IPS DF 4.7 (cell line): ENCODE measurements at regions not wholly inside any gene's neighbourhood (a gene's known extent, or its start where the extent isn't known, plus 50 kb on each side); places are given as distances from the start of the nearest gene placed in this dataset.

Experiments used
- DNase-seq: peaks from one replicate; pipeline ENCODE4 v3.0.0-alpha.2; 2013; ENCODE audit warnings: low spot score; ENCODE audit errors: extremely low read depth

DNA sequence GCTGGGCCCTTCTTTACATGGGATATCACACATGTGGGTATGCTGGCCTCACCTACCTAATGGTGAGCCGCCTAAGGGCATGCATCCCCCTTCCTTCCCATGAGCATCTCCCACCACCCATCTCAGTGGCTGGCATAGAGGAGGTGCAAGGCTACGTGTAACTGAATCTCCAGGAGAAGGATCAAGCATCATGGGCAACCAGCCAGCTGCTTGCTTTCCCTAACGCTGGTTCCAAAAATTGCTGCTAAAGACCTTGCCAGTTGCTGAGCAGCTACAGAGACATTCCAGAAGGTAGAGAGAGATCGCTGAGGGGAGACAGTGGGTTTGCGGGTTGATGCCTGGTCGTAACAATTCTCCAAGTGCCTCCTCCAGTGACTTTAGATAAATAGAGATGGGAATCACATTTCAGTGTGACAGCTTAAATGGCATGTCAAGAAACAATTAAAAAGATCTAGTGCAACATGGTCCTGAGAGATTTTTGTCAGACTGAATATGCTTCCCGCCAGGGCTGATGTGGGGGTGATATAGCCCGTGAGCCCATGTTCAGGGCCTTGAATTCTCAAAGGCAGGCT lies 378.4 kb upstream of the CDH5 start:
- no peak for DNase-seq

DNA sequence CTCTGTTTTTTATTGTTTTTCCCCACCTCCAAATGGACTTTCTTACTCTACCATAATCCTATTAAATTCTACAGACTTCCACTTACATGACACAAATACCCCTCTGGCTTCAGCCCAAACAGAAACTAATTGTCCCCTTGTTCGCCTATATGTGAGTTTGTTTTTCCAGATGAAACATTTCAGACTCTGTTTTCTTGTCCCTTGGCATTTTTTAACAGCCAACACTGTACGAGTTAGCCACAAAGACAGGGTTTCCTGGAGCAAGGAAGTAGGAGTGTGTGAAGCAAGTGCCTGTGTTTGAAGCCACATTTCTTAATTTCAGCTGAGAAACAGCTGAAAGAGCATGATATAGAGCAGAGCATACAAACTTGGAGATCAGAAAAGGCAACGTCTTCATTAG lies 382.2 kb upstream of the CDH5 start:
- DNase-seq, result no peak

DNA sequence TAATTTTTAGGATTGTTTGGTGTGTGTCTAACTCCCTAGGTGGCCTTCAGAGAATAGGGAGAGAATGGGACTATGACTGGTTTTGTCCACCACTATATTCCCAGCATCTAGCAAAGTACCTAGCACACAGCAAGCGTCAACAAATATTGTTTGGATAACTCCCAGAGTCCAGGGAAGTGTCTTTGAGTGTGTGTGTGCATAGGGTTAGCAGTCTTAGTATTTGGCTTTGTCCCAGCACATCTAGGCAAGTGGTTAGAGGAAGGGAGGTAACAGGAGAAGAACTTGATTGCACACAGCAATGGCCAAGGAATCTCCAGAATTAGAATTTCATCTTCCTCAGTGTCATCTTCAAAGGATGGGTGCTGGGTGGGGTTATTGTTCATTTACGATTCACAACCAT lies 385.4 kb upstream of the CDH5 start:
- no peak for DNase-seq

DNA sequence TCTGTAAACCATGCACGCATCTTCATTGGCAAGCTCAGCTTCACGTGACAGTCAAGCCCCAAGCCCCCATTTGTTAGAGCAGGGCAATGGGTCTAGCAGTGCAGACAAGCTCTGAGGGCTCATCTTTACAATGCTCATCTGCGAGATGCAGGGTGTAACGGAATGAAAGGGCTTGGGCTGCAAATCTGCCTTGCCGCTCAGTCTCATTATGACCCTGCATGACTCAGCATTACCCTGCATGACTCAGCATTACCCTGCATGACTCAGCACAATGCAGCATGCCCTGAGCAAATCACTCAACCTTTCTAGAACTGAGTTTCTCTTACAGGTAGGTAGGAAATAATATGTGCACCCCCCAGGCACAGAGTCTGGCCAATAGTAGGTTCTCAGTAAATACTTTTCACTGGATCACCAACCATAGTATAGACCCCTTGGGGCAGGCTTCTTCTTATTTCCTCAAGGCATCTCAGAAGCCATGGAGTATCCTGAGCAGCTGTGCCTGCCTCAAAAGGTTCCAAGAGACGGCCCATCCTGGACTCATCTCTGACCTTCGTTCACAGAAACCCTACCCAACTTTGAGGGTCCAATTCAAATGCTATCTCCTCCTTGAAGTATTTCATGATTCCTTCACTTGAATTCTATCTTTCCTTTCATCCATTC lies 391.3 kb upstream of the CDH5 start:
- DNase-seq, result no peak

DNA sequence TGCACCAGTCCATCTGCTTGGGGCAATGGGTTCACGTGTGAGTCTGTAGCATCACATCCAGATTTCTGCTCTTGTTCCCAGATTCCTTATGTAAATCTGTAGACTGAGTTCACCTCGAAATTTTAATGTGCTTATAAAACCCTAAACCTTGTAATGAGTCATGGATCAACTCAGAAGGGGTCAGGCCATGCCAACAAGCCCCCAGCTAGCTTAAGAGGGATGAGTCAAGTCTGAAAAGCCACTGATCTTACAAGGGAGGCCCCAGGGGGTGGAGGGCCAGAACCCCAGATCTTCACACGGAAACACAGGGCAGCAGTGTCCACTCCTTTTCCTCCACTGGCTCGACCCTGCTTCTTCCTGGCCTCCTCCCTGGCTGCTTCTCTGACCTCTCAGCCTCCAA lies 399.1 kb upstream of the CDH5 start:
- DNase-seq, result no peak

DNA sequence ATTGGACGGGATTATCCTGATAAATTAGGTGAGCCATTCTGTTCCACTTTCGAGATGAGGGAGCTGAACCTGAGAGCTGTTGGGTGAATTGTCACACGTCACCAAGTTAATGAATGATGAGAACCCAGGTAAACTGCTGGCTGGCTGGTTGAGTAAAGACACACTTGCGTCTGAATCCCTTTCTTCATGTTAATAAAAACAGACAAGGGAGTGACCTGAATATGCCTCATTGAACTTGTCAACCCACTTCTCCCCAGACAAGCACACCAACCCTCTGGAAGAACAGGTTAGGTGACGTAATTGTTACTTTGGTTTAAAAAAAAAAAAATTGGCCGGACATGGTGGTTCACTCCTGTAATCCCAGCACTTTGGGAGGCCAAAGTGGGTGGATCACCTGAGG lies 400.9 kb upstream of the CDH5 start:
- DNase-seq, result no peak

DNA sequence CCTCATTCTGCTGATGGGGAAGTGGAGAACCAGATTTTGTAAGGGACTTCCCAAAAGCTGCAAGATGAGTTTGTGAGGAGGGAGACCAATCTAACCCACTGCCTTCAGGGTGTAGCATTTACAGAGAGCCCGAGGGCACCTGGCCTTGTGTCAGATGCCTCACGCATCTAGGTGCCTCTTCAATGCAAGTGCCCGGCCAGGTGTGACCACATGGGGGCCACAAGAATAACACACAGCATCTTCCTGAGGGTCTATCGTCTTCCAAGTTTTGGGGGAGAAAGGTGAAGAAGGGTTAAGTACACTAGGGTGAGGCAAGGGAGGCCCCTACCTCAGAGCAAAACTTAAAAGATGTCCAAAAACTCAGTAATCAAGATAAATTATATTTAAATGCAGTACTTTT lies 401.7 kb upstream of the CDH5 start:
- DNase-seq, result no peak

DNA sequence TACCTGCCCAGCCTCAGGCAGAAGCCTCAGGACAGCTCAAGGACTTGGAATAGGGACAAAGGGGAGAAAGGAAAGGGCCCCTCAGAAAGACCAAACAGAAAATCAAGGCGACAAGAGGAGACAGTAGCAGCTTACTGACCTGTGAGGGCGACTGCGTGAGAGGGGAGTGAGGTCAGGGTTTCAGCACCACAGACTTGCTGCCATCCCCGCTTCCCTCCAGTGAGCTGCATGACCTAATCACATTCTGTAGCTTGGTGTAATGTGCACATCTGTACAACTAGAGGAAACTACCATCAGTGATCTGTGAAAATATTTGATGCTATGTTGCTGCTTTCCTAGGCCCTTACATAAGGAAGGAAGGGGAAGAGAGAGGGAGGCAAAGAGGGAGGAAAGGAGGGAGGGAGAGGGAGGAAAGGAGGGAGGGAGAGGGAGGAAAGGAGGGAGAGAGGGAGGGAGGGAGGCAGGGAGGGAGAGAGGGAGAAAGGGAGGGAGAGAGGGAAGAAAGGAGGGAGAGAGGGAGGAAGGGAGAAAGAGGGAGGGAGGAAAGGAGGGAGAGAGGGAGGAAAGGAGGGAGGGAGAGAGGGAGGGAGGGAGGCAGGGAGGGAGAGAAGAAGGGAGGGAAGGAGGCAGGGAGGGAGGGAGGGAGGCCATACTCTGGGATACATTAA lies 404.9 kb upstream of the CDH5 start:
- DNase-seq, result no peak

DNA sequence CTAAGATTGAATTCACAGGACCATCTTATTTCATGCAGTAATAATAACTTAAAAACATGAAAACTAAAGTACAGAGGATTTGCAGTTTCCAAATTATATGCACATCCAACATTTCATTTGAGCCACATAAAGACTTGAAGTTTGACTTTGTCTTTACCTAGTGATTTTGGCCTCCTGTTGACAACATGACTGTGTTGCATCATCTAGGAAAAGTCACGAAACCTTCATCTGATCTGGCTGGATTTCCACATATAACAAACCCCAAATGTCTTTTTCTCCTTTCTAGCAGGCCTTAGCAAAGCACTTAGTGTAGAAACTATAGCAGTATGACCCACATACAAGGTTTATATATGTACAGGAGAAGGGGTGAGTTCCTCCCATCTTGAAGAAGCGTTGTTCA lies 406.5 kb upstream of the CDH5 start:
- DNase-seq, result no peak

DNA sequence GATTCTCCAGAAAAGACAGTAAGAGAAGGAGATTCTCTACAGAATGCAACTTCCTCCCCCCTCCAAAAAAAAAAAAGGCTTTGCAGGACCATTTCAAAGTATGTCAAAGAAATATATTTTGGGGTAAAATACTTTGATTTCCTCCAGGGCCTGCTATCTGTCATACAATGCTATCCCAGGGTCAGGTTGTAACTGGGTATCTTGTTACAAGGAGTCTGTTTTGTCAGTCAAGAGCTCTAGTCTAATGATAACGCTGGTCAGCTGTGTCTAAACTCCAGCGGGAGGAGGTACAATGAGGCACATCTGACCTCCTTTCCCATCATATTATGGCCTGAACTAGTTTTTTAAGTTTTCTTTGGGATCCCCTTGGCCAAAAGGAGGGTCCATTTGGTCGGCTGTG lies 408.4 kb upstream of the CDH5 start:
- no peak for DNase-seq

DNA sequence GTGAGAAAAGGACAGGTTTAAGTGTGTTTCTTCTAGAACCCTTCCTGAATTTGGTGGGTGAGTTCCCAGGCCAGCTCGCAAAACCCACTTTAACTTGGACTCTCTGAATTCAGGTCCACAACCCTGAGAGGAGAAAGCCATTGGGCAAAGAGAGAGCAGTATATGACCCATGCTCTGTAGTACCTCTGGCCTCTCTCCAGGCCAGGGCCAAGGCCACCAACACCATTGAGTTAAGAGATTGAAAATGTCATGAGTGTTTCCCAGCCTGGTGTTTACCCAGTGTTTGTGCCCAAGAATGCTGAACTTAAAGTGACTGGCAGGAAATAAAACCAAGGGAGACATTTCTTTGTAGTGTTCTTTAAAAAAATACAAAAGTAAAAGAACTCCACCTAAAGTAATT lies 410.4 kb upstream of the CDH5 start:
- no peak for DNase-seq

DNA sequence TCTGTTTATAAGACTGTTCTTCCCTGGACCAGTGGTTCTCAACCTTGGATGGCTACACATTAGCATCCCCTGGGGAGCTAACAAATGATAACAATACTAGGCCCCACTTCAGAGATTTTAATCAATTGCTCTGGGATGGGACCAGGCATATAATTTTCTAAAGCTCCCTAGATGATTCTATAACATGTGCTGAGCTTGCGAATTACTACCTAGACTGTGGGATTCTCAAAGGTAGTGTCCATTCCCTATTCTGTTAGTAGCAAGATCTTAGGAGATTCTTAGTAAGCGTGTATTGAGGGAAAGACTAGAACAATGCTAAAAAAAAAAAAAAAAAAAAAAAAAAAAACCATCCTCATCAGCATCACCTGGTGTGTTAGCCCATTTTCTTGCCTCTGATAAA lies 412.0 kb upstream of the CDH5 start:
- no peak for DNase-seq

DNA sequence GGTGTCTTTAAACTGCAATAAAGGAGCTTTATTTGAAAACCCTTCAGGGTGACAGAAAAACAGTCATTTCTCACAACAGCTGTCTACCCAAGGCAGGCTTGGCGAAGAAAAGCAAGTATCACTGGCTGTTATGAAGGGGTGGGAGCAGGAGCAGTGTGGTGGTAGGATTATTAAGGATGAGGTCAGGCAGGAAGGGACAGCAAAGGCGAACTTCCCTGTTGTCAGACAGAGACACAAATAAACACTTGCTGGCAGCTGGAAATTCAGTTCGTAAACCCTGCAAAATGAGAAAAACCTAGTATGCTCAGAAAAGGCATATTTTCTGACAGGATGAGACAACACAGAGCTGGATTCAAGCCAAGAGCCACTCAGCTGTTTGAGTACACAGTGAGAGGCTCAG lies 416.3 kb upstream of the CDH5 start:
- no peak for DNase-seq

DNA sequence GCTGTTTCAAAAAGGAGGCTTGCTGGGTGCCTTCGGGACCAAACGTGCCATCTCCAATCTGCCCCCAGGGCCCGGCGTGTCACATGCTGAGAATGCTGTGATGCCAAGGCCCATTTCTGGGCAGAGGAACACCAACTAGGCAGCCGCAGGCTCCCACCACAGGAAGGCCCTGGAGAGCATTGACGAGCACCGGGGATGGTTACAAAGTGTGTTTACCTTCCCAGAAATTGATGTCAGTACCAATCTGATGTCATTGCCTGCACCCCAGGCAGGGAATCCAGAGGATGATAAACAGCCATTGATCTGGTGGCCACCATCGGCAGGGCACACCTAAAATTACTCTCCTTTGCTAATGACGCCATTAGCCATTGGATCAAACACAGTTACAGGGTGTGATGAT lies 418.1 kb upstream of the CDH5 start:
- no peak for DNase-seq

DNA sequence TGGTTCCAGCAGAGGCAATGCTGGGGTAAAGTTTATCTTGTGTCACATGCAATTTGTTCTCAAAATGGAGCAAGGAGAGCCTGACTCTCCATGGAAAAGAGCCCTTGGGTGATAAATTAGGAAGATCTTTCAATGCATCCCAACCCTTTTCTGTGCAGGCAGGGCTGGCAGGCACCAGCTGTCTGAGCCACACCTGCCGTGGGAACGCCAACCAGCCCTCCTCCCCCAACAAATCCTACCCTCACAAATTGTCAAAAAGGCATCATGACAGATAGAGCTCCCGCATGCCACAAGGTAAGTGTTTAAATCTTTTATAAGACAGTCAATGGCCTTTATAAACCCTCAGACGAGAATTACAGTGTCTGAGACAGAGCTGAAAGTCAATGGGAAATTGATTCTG lies 418.5 kb upstream of the CDH5 start:
- no peak for DNase-seq

DNA sequence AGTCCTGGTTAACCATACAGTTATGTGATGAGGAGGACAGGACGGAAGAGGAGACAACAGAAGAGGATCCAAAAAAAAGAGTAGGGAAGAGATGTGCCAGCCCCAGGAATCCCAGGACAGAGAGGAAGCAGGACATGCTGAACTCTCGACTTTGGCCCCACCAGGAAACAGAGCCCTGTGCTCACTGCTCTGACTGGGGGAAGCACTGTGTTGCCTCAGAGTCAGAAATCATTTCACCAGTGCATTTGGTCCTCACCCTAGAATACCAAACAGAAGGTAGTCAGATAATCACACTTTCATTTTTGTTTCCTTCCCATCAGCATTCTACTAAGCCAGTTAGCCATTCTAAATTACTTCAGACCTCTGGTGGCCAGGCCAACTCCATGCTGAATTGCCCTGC lies 421.0 kb upstream of the CDH5 start:
- DNase-seq, result no peak

DNA sequence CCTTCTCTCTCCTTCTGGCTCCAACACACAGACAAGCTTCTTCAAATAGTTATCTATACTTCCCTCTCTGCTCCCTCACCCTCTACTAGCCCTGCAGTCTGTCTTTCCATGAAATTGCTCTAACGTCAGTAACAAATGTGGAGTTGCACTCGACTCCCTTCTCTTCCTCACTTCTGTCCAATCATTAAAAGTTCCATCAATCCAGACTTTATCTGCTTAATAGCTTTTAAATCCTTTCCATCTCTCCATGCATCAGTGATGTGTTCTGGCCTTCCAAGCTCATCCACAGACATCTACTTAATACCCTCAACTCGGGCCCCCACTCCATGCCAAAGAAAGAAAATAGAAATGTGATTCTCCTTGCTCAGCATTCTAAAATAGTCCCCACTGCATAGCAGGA lies 422.1 kb upstream of the CDH5 start:
- no peak for DNase-seq

DNA sequence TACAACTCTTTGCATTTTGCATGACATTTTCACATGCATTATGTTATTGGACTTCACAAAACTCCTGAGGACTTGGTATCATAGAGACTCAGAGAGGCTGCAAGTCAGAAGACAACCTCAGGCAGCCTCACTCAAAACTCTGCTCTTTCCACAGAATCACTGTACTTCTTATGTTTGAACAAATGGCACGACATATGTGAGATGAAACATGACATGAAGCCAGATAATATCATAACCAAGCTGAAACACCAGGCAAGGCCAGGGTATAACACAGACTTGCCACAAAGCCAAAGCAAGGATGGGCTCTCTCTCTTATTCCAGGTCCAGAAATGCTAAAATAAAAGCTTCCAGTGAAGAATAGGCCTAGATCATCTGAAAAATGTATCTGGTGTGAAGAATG lies 425.8 kb upstream of the CDH5 start:
- DNase-seq, result no peak

DNA sequence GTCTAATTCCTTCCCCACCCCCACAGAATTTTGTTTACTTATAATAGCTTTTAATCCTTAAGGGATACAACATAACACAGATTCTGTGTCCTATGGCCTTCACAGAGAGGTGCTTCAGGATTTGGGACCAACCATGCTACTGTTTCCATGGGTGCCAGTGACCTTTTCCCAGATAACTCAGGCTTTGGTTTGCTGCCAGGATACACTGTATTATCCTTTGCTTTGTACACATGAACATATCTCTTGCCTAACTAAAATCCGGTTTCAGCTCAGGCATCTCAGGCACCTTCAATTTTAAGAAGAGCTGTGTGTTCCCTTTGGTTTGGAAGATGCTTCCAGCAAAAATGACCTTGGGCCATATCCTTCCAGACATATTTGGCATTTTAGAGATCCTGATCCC lies 428.4 kb upstream of the CDH5 start:
- no peak for DNase-seq

DNA sequence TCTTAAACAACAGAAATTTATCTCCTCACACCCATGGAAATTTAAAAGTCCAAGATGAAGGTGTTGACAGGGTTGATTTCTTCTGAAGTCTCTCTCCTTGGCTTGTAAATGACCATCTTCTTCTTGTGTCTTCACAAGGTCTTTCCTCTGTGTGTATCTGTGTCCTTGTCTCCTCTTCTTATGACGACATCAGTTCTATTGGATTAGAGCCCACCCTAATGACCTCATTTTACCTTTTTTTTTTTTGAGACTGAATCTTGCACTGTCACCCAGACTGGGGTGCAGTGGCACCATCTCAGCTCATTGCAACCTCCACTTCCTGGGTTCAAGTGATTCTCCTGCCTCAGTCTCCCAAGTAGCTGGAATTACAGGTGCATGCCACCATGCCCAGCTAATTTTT lies 429.0 kb upstream of the CDH5 start:
- DNase-seq, result no peak

DNA sequence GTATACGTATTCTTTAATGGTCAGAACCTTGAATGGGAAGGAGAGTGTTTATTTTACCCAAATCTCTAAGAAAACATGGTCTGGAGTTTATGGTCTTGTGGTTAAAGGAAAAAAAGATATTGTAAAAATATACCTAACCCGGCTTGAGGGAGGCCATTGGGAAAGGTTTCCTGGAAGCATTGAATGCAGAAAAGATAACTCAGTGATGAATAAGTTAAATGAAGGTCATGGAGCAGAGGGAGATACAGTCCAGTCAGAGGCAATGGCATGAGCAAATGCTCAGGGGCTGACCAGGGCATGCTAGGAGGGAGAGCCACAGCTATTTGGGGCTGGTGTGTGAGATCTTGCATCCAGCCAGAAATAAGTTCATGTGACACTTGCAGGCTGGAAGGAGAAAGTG lies 430.4 kb upstream of the CDH5 start:
- DNase-seq, result no peak

DNA sequence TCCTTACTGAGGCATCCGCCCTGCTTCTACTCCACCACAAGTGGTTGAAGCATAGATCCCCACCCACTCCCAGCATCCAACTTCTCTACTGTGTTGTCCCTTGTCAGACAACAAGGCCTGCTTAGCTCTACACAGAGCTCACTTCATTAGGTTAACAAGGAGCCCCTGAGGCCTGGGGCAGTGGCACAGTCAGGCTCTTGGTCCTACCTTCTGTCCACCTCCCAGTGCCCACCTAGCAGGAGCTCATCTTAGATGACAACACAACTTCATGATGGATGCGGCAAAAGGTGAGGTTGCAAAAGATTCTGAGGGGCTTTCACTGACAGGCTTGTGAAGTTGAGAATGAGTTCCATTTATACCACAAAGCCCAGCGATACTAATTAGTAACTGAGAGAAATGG lies 432.0 kb upstream of the CDH5 start:
- no peak for DNase-seq

DNA sequence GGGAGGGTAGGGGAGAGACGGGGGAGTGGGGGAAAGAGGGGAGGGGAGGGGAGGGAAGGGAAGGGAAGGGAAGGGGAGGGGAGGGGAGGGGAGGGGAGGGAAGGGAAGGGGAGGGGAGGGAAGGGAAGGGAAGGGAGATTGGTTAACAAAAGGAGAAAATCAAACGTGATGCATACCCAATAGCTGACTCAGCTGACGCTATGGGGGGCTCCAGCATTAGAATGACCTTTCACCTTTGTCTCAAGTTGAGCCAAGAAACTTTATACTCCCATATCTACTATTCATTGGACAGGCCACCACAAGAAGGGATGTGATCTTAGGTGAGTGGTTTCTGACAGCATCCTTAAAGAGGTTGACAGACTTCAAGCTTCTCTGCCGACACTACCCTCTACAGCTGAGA lies 432.8 kb upstream of the CDH5 start:
- DNase-seq, result no peak
